K562 (cell line): ENCODE measurements at regions not wholly inside any gene's neighbourhood (a gene's known extent, or its start where the extent isn't known, plus 50 kb on each side); places are given as distances from the start of the nearest gene placed in this dataset.

Source experiments
- CUX1 ChIP-seq: fragments of 200-800 bp; sonication (Bioruptor generic); IDR thresholded peaks from 2 replicates; pipeline ENCODE4 v1.6.1; 2016; ENCODE audit warnings: missing genetic modification characterization, missing compliant biosample characterization
- HDAC3 ChIP-seq: fragments of 450-650 bp; IDR thresholded peaks from 2 replicates; pipeline ENCODE4 v1.6.1; 2018; ENCODE audit warnings: borderline replicate concordance, mild to moderate bottlenecking, moderate library complexity; ENCODE audit not compliant: partially characterized antibody
- RREB1 ChIP-seq: fragments of 250-450 bp; sonication (Bioruptor Pico); IDR thresholded peaks from 2 replicates; pipeline ENCODE4 v1.4.0; 2020
- SLC30A9 ChIP-seq: fragments of 250-450 bp; sonication (Bioruptor Pico); IDR thresholded peaks from 2 replicates; pipeline ENCODE4 v1.8.0; 2022; ENCODE audit warnings: mild to moderate bottlenecking, moderate library complexity

- TF ChIP-seq RREB1 (CRISPR knock-in tag) (no peak), CUX1 (CRISPR knock-in tag) (no peak), HDAC3 (no peak), SLC30A9 (CRISPR knock-in tag) (no peak)
- TF ChIP-seq, all 486 proteins: peak for 0
Measured at GRCh38 chr7:8881916-8882315, 448.5 kb downstream of the NXPH1 start (continued).
